ENCODE measurements at regions not wholly inside any gene's neighbourhood (a gene's known extent, or its start where the extent isn't known, plus 50 kb on each side); places are given as distances from the start of the nearest gene placed in this dataset.
"Not testable (repeated sequence)": the region's sequence is repeated elsewhere in the genome, so short reads cannot be mapped to it uniquely, and the experiment has no call there.

- no peak for DNase-seq (ENCODE audit: low read depth)
Measured at GRCh38 chr13:89315287-89315686, 1644.1 kb downstream of the SLITRK5 start.

- no peak for DNase-seq (ENCODE audit: low read depth)
Measured at GRCh38 chr13:89322466-89322865, 1651.3 kb downstream of the SLITRK5 start.

GRCh38 chr13:89324582-89324981 is 1653.4 kb downstream of the SLITRK5 start:
- no peak for DNase-seq (ENCODE audit: low read depth)

- DNase-seq (ENCODE audit: low read depth) = no peak
Measured at GRCh38 chr13:89343165-89343564, 1672.0 kb downstream of the SLITRK5 start.

- DNase-seq (ENCODE audit: low read depth) = no peak
Measured at GRCh38 chr13:89352384-89352783, 1681.2 kb downstream of the SLITRK5 start.

GRCh38 chr13:89361909-89362308 is 1690.7 kb downstream of the SLITRK5 start:
- no peak for DNase-seq (ENCODE audit: low read depth)

- no peak for DNase-seq (ENCODE audit: low read depth)
Measured at GRCh38 chr13:89363144-89363543, 1692.0 kb downstream of the SLITRK5 start.

GRCh38 chr13:89372193-89372592 is 1701.0 kb downstream of the SLITRK5 start:
- no peak for DNase-seq (ENCODE audit: low read depth)

- DNase-seq (ENCODE audit: low read depth) = peak; percentile 47
Measured at GRCh38 chr13:89375839-89376238, 1704.7 kb downstream of the SLITRK5 start.

GRCh38 chr13:89380101-89380500 is 1708.9 kb downstream of the SLITRK5 start:
- no peak for DNase-seq (ENCODE audit: low read depth)

GRCh38 chr13:89382981-89383380 is 1711.8 kb downstream of the SLITRK5 start:
- no peak for DNase-seq (ENCODE audit: low read depth)

GRCh38 chr13:89383891-89384290 is 1712.7 kb downstream of the SLITRK5 start:
- no peak for DNase-seq (ENCODE audit: low read depth)

GRCh38 chr13:89393758-89394304 is 1722.7 kb downstream of the SLITRK5 start:
- DNase-seq (ENCODE audit: low read depth) = no peak

- peak; percentile 69 for DNase-seq (ENCODE audit: low read depth)
Measured at GRCh38 chr13:89401264-89401675, 1730.1 kb downstream of the SLITRK5 start.

GRCh38 chr13:89402211-89402610 is 1731.0 kb downstream of the SLITRK5 start:
- no peak for DNase-seq (ENCODE audit: low read depth)

- DNase-seq (ENCODE audit: low read depth) = not testable (repeated sequence)
Measured at GRCh38 chr13:89406096-89406495, 1734.9 kb downstream of the SLITRK5 start.

- DNase-seq (ENCODE audit: low read depth) = no peak
Measured at GRCh38 chr13:89407357-89407756, 1736.2 kb downstream of the SLITRK5 start.

- DNase-seq (ENCODE audit: low read depth) = no peak
Measured at GRCh38 chr13:89432997-89433396, 1761.8 kb downstream of the SLITRK5 start.

- peak; percentile 49 for DNase-seq (ENCODE audit: low read depth)
Measured at GRCh38 chr13:89434624-89435023, 1763.5 kb downstream of the SLITRK5 start.

- DNase-seq (ENCODE audit: low read depth) = no peak
Measured at GRCh38 chr13:89454681-89455080, 1783.5 kb downstream of the SLITRK5 start.

GRCh38 chr13:89455225-89455624 is 1784.1 kb downstream of the SLITRK5 start:
- no peak for DNase-seq (ENCODE audit: low read depth)

- peak; percentile 19 for DNase-seq (ENCODE audit: low read depth)
Measured at GRCh38 chr13:89455741-89456140, 1784.6 kb downstream of the SLITRK5 start.

- peak; percentile 86 for DNase-seq (ENCODE audit: low read depth)
Measured at GRCh38 chr13:89457977-89458376, 1786.8 kb downstream of the SLITRK5 start.

- no peak for DNase-seq (ENCODE audit: low read depth)
Measured at GRCh38 chr13:89458456-89458855, 1787.3 kb downstream of the SLITRK5 start.
